ENCODE measurements at regions not wholly inside any gene's neighbourhood (a gene's known extent, or its start where the extent isn't known, plus 50 kb on each side); places are given as distances from the start of the nearest gene placed in this dataset.

DNA sequence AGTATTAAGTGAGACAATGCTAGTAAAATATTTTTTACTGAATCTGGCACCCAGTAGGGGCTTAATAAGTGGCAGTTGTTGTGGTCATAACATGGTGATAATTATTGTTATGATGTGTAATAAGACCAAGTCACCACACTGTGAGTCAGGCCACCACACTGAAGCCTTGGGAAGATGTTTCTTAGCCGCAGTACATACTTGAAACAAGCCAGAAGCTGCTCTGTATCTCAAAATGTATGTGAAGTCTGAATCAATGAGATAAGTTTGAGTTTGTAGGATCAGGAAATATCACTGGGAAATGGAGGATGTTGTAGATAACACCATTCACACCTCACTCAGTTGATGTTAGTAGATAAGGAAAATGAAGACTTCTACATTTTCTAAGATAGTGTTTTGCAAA is 51.3 kb upstream of the PTPN3 start:
- DNase-seq: no peak

- no peak for DNase-seq
Observed at GRCh38 chr9:109551651-109552050, 53.5 kb upstream of the PTPN3 start.

GRCh38 chr9:109555215-109555614 is 57.1 kb upstream of the PTPN3 start:
- DNase-seq: no peak

GRCh38 chr9:109556061-109556460 is 58.0 kb upstream of the PTPN3 start:
- DNase-seq: no peak

DNA sequence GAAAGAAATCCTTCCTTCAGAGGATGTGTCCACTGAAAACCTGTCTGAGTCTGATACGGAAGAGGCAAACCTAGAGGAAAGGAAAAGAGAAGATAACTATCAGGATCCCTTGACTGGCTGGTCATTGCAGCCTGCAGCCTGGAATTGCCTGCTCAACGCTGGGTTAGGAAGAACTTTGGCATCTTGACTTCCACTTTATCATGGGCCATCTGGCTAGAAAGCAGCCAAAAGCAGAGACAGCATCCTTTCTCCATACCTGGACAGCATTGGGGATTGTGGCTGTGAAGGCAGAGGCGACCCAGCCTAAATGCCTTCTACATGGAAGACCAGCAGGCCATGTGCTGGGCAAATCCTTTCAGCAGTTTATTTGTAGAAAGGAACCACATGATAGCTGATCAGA is 58.7 kb upstream of the PTPN3 start:
- no peak for DNase-seq

- no peak for DNase-seq
Observed at GRCh38 chr9:109557481-109557880, 59.4 kb upstream of the PTPN3 start.

DNA sequence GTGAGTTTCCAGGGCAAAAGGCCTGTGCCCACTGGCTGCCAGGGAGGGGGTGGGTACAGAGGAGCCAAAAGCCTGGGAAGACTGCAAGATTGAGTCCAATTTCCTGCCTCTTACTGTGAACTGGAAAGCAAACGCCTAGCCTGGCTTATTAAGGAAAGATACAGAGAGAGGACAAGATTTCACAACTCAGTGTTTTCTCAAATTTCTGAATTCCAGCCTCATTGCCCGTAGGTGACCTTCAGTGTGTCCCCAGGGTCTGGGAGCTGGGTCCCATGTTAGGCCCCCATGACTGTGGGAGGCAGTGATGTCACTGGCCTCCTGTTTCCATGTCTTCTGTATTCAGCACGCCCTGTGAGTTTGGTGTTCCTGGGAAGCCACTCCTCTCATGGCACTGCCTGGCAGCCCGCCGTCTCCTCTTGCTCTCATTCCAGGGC is 60.6 kb upstream of the PTPN3 start:
- DNase-seq: no peak

GRCh38 chr9:109560470-109561132 is 62.5 kb upstream of the PTPN3 start:
- no peak for DNase-seq

DNA sequence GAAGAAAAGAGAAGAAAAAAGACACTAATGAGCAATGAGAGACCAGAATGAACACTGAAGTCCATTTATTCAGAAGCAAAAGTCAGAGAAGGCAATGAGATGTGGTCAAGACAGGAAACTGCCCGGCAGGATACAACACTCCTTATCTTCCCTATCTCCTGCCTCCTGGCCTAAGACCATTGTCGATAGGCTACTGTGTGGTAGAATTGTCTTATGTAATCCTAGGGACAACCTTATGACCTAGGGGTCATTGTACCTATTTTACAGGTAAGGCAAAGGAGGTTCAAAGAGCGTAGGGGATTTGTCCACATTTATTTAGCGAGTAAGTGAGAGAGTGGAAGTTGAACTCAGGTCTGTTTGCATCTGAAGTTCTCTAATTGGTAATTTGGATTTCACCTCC is 63.0 kb upstream of the PTPN3 start:
- DNase-seq: no peak

DNA sequence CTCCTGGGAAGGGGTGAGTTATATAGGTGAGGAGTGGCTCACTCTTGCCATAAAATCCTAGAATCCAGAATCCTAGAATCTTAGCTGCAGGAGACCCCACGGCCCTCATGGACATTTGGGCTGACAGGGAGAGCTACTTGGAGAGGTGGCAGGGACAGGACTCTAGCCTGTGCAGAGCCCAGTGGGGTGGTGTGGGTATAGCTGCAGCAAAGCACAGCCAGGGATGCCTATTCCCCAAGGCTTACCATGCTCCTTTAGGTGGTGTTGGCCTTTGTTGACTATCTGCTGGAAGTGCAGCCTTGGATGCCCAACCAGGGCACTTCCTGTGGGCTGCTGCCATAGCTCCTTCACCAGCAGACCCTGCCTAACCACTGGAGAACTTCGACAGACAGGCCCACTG is 70.0 kb upstream of the PTPN3 start:
- DNase-seq: no peak

DNA sequence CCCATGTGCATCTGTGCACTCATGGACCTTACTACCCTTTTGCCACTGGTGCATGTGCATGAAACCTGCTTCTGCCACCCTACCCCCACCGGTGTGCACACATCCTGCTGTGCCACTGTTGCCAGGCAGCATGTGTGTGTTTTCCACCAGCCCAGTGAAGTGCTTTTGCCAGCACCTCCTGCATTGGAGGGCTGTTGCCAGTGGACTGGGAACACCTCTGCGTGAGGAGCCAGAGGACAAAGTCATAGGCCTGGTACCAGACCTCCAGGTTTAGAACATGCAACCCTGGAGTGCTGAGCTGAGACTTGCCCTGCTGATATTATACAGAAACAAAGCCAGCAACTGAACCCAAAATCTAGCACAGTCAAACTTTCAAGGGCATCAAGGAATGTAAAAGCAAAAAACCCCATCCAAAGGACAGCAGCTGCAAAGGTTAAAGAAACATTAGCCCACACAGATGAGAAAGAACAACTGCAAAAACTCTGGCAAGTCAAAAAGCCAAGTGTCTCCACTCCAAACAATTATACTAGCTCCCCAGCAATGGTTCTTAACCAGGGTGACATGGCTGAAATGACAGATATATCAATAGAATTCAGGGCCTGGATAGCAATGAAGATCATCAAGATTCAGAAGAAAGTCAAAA is 70.6 kb upstream of the PTPN3 start:
- DNase-seq: no peak

- DNase-seq: peak; percentile 38
Observed at GRCh38 chr9:109574061-109574882, 76.2 kb upstream of the PTPN3 start.

GRCh38 chr9:109576762-109577161 is 78.7 kb upstream of the PTPN3 start:
- DNase-seq: no peak

DNA sequence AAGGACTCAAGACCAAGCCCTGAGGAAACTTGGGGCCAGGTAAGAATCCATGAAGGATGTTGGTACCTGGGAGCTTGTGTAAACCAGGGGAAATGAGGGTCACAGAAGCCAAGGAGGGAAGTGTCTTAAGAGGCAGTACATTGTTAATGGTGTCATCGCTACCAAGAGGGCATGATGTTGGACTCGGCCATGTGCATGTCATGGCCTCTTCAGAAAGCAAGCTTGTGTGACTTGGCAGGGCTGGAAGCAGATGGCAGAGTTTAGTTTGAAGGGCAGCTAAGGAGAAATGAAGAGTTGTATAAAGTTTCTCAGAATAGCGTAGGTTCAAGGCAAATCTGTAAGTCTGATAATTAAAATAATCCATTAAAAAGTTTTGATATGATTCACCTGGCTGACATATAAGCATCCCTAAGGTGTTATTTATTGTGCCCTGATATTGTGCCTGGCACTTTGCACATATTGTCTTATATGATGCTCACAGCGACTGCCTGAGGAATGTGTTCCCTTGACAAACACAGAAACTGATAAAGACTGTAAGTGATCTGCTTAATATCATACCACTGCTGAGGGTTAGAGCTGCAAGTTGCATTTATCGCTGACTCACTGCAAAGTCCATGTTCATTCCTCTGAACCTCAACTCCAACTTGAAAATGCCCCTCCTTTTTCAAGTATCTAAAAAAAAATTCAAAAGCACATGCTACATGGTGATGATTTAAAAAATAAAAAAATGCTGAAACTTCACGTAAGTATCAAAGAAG is 81.3 kb upstream of the PTPN3 start:
- DNase-seq: no peak

DNA sequence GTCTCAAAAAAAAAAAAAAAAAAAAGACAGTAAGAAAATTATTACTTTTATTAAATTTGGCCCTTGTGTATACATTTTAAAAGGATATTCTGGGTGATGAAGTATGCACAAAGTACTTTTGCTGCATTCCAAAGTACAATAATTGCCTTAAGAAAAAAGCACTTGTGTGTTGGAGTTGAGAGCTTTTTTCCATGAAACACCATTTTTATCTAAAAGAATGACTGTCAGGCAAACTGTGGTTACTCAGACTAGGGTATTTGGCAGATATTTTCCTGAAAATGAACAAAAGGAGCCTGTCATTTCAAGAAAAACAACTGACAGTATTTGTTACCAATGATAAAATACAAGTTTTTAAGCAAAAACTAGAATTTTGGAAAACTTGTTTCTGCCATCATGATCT is 84.3 kb upstream of the PTPN3 start:
- DNase-seq: no peak

DNA sequence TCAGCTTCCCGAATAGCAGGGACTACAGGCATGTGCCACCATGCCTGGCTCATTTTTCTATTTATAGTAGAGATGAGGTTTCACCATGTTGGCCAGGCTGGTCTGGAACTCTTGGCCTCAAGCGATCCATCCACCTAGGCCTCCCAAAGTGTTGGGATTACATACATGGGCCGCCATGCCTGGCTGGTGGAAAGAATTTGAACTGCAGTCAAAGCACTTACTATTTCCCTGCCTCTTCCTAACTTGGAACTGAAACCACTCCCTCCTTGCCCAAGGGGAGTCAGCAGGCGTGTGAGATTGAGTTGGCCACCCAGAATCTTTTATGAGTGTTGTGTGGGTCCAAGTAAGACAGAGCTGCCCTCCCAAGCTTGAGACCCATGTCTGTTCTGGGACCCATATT is 86.1 kb upstream of the PTPN3 start:
- DNase-seq: no peak

GRCh38 chr9:109585796-109586195 is 87.7 kb upstream of the PTPN3 start:
- no peak for DNase-seq

GRCh38 chr9:109586993-109587392 is 88.9 kb upstream of the PTPN3 start:
- no peak for DNase-seq

GRCh38 chr9:109588415-109588814 is 90.3 kb upstream of the PTPN3 start:
- DNase-seq: no peak

DNA sequence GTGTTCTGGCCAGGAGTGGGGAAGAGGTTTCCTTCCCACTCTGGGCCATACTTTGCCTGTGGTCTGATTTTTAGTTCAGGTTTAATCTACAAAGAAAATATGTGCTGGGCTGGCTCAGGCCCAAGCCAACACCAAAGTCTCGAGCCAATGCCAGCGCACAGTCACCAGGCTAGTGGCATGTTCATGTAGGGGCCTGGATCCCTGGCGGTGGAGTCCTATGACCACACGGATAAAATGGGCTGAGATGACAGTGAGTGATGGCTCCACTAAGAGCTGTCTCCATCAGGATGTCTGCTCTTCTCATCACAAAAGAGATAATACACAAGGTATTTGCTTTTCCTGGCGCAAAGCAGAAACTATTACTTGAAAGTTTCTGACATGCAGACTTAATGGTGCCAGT is 92.9 kb upstream of the PTPN3 start:
- no peak for DNase-seq

GRCh38 chr9:109591691-109592090 is 93.6 kb upstream of the PTPN3 start:
- DNase-seq: no peak

GRCh38 chr9:109593612-109594011 is 95.5 kb upstream of the PTPN3 start:
- DNase-seq: no peak

DNA sequence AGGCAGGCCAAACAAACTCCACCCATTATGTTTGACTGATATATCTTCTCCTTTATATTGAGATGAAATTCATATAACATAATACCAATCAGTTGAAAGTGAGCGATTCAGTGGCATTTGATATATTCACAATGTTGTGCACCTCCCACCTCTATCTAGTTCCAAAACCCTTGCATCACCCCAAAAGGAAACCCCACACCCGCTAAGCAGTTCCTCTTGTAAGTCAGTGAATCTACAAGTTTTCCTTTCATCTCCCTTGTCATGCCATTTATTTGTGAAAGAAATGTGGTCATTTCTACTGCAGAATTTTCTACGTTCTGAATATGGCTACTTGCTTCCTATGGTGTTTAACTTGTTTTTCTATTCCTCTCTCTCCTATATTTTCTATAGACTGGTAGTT is 99.4 kb upstream of the PTPN3 start:
- no peak for DNase-seq

Measured in NCI-H774 (cell line).